ENCODE measurements at regions not wholly inside any gene's neighbourhood (a gene's known extent, or its start where the extent isn't known, plus 50 kb on each side); places are given as distances from the start of the nearest gene placed in this dataset.

GRCh38 chr3:117597865-117598264 is 888.3 kb downstream of the TUSC7 start:
- intact Hi-C loops (cut with micrococcal nuclease; ENCODE audit: unreplicated experiment), result no loop called here
- CTCF ChIA-PET, result no interaction called here
- POLR2A ChIA-PET (ENCODE audit: unreplicated experiment), result interaction anchor here (0.6 kb wide), 1 partner anchor 12 kb away, joined by 3 read pairs; no protein-coding TSS in a partner anchor

GRCh38 chr3:117600112-117600511 is 890.5 kb downstream of the TUSC7 start:
- ChIA-PET POLR2A (ENCODE audit: unreplicated experiment) (no interaction called here), CTCF (no interaction called here)
- DNase-seq, result no peak
- no peak overlapping the region for H3K4me3 ChIP-seq
- no peak overlapping the region for H3K27ac ChIP-seq
- H3K9me3 ChIP-seq (ENCODE audit: insufficient read depth, low read depth), result no peaks in the 10 kb centered on the region
- H4K20me1 ChIP-seq (ENCODE audit: insufficient read depth), result no peaks in the 10 kb centered on the region
- H3K4me1 ChIP-seq (replicated peaks; ENCODE audit: insufficient read depth), result no peaks in the 10 kb centered on the region
- no peaks in the 10 kb centered on the region for H3F3A ChIP-seq (ENCODE audit: insufficient read depth, low read depth)
- TF ChIP-seq EZH2 (IDR thresholded peaks at IDR 0.05; ENCODE audit: low read depth) (no peak), CTCF (conservative IDR thresholded peaks at IDR 0.05) (no peak)
- H3K36me3 ChIP-seq (ENCODE audit: low read depth), result no peaks in the 10 kb centered on the region
- H2AFZ ChIP-seq, result no peak overlapping the region
- intact Hi-C loops (cut with micrococcal nuclease; ENCODE audit: unreplicated experiment), result no loop called here
- no peaks in the 10 kb centered on the region for H3K79me2 ChIP-seq (ENCODE audit: low read depth)
- H3K27me3 ChIP-seq (ENCODE audit: insufficient read depth, low read depth), result no peaks in the 10 kb centered on the region
- no peaks in the 10 kb centered on the region for H3K9me2 ChIP-seq (ENCODE audit: insufficient read depth)
- no TSS peak for BruUV-seq (replicated peaks)
- H3K4me2 ChIP-seq, result no peak overlapping the region

More at GRCh38 chr3:117597865-117598264, 888.3 kb downstream of the TUSC7 start:
- H3K79me2 ChIP-seq (ENCODE audit: low read depth), result no peaks in the 10 kb centered on the region
- H4K20me1 ChIP-seq (ENCODE audit: insufficient read depth), result no peaks in the 10 kb centered on the region
- H3K36me3 ChIP-seq (ENCODE audit: low read depth), result no peaks in the 10 kb centered on the region
- no peak for DNase-seq
- H3F3A ChIP-seq (ENCODE audit: insufficient read depth, low read depth), result no peaks in the 10 kb centered on the region
- BruUV-seq (replicated peaks), result no TSS peak
- no peak for TF ChIP-seq EZH2 (IDR thresholded peaks at IDR 0.05; ENCODE audit: low read depth)
- TF ChIP-seq CTCF (conservative IDR thresholded peaks at IDR 0.05), result no peak
- H2AFZ ChIP-seq, result 0 out of 2 replicates have a peak overlapping the region, but pooled peaks have one; percentile 39
- no peaks in the 10 kb centered on the region for H3K27me3 ChIP-seq (ENCODE audit: insufficient read depth, low read depth)
- H3K4me1 ChIP-seq (replicated peaks; ENCODE audit: insufficient read depth), result no peaks in the 10 kb centered on the region
- no peaks in the 10 kb centered on the region for H3K9me2 ChIP-seq (ENCODE audit: insufficient read depth)
- H3K4me3 ChIP-seq, result no peak overlapping the region
- no peak overlapping the region for H3K27ac ChIP-seq
- H3K9me3 ChIP-seq (ENCODE audit: insufficient read depth, low read depth), result no peaks in the 10 kb centered on the region
- H3K4me2 ChIP-seq, result no peak overlapping the region

- Histone ChIP-seq H3K27me3 (ENCODE audit: insufficient read depth, low read depth) (no peaks in the 10 kb centered on the region), H3K4me2 (no peak overlapping the region), H4K20me1 (ENCODE audit: insufficient read depth) (no peaks in the 10 kb centered on the region), H3K4me1 (replicated peaks; ENCODE audit: insufficient read depth) (no peaks in the 10 kb centered on the region), H3K4me3 (no peak overlapping the region), H3K9me3 (ENCODE audit: insufficient read depth, low read depth) (no peaks in the 10 kb centered on the region), H2AFZ (no peak overlapping the region), H3K9me2 (ENCODE audit: insufficient read depth) (no peaks in the 10 kb centered on the region), H3F3A (ENCODE audit: insufficient read depth, low read depth) (no peaks in the 10 kb centered on the region), H3K27ac (no peak overlapping the region), H3K36me3 (ENCODE audit: low read depth) (no peaks in the 10 kb centered on the region), H3K79me2 (ENCODE audit: low read depth) (no peaks in the 10 kb centered on the region)
- TF ChIP-seq CTCF (conservative IDR thresholded peaks at IDR 0.05) (no peak), EZH2 (IDR thresholded peaks at IDR 0.05; ENCODE audit: low read depth) (no peak)
- ChIA-PET CTCF (no interaction called here), POLR2A (ENCODE audit: unreplicated experiment) (no interaction called here)
- no TSS peak for BruUV-seq (replicated peaks)
- no peak for DNase-seq
- intact Hi-C loops (cut with micrococcal nuclease; ENCODE audit: unreplicated experiment), result no loop called here
These were observed 891.1 kb downstream of the TUSC7 start for GRCh38 chr3:117600666-117601065.

Data from PC-9 (cell line).